Lower leg skin (tissue), 3 donors: ENCODE measurements at regions not wholly inside any gene's neighbourhood (a gene's known extent, or its start where the extent isn't known, plus 50 kb on each side); places are given as distances from the start of the nearest gene placed in this dataset.

Source experiments
- POLR2A ChIP-seq, 2 donors: fragments of 450-650 bp; IDR thresholded peaks; one replicate each; pipeline ENCODE4 v1.6.1; 2016 to 2017; ENCODE audit warnings: antibody characterized with exemption in 2 of 2, mild to moderate bottlenecking in 1 of 2, moderate library complexity in 1 of 2
- TF ChIP-seq, protein P1 (sequence below), 3 donors: fragments of 450-650 bp; IDR thresholded peaks; one replicate each; pipeline ENCODE4 v1.5.1; 2016; ENCODE audit warnings: antibody characterized with exemption in 3 of 3, mild to moderate bottlenecking in 3 of 3, moderate library complexity in 2 of 3

DNA sequence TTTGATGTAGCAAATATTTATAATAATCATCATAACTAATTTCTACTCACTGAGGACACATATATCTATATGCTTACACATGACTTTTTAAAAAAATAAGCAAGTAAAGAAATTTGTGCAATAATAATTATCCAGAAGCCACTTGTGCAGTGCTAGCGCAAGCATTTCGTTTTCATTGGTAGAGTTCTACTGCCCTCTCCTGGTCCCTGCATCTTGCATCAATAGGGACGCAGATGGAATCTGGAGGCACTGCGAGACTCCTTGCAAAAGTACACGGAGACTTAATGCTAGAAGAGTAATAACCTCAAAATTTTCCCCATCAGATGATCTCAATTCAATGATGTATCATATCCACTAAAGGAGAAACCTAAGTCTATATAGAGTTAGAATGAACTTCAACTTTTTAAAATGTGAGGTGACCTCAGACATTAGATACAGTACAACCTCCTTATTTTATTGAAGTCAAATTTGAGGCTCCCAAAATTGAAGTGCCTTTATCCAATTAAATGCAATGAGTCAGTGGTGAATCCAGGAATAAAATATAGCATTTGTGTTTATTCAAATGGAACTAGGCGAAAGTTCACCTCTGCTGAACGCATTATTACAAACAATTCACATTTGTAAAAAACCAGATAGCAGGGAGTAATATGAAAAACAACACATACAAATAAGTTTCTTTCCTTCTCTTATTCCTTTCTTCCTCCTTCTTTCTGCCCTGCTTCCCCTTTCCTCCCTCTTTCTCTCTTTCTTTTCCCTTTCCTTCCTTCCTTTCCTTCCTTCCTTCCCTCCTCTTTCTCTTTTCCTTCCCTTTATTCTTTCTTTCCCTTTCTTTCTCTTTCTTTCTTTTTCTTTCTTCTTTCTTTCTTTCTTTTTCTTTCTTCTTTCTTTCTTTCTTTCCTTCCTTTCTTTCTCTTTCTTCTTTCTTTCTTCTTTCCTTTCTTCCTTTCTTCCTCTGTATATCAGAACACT, 450.0 kb downstream of the ANKRD50 start:
- TF ChIP-seq, protein P1, sequence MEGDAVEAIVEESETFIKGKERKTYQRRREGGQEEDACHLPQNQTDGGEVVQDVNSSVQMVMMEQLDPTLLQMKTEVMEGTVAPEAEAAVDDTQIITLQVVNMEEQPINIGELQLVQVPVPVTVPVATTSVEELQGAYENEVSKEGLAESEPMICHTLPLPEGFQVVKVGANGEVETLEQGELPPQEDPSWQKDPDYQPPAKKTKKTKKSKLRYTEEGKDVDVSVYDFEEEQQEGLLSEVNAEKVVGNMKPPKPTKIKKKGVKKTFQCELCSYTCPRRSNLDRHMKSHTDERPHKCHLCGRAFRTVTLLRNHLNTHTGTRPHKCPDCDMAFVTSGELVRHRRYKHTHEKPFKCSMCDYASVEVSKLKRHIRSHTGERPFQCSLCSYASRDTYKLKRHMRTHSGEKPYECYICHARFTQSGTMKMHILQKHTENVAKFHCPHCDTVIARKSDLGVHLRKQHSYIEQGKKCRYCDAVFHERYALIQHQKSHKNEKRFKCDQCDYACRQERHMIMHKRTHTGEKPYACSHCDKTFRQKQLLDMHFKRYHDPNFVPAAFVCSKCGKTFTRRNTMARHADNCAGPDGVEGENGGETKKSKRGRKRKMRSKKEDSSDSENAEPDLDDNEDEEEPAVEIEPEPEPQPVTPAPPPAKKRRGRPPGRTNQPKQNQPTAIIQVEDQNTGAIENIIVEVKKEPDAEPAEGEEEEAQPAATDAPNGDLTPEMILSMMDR (IDR thresholded peaks at IDR 0.05), result no peak
- TF ChIP-seq POLR2A (IDR thresholded peaks at IDR 0.05), result no peak
